ENCODE measurements at regions not wholly inside any gene's neighbourhood (a gene's known extent, or its start where the extent isn't known, plus 50 kb on each side); places are given as distances from the start of the nearest gene placed in this dataset.
"Not testable (repeated sequence)": the region's sequence is repeated elsewhere in the genome, so short reads cannot be mapped to it uniquely, and the experiment has no call there.

- H2AK5ac ChIP-seq (ENCODE audit: insufficient read length, low read length); H4K5ac ChIP-seq (ENCODE audit: insufficient read length, low read depth, low read length); H3K27ac Mint-ChIP-seq; H3K23ac ChIP-seq (ENCODE audit: insufficient read length, low read depth, low read length); H4K8ac ChIP-seq (replicated peaks; ENCODE audit: insufficient read length, low read depth, low read length); H3K27ac ChIP-seq (ENCODE audit: insufficient read length, low read depth, low read length); H3T11ph ChIP-seq (ENCODE audit: low read length); H3K27me3 Mint-ChIP-seq (ENCODE audit: low read depth); H3K23me2 ChIP-seq (ENCODE audit: insufficient read length, low read depth, low read length, poor library complexity, severe bottlenecking); H2BK20ac ChIP-seq (ENCODE audit: low read depth, low read length, poor library complexity, severe bottlenecking); H3K4me1 ChIP-seq (ENCODE audit: insufficient read depth, low read length); H3K14ac ChIP-seq (ENCODE audit: insufficient read depth, low read length); H3K9me3 ChIP-seq (ENCODE audit: control insufficient read depth, low read depth, low read length); H3K79me2 ChIP-seq (ENCODE audit: insufficient read depth, low read length); H3K9me3 Mint-ChIP-seq; H3K18ac ChIP-seq (ENCODE audit: insufficient read length, low read depth, low read length); H2BK12ac ChIP-seq (ENCODE audit: insufficient read length, low read depth, low read length); DNase-seq; H2BK120ac ChIP-seq (ENCODE audit: low read depth, low read length, poor library complexity, severe bottlenecking); H3K56ac ChIP-seq (ENCODE audit: insufficient read length, low read depth, low read length); H2BK15ac ChIP-seq (ENCODE audit: low read depth, low read length); H3K9ac ChIP-seq (ENCODE audit: extremely low read depth, insufficient read length, low read length); H3K36me3 Mint-ChIP-seq (ENCODE audit: insufficient read depth in 1 of 3, low read depth in 3 of 3); H4K20me1 ChIP-seq (ENCODE audit: control insufficient read depth, insufficient read depth, insufficient read length); H2BK5ac ChIP-seq (ENCODE audit: insufficient read length, low read length); H2AFZ ChIP-seq (ENCODE audit: low read length); H3K4me3 Mint-ChIP-seq; H4K91ac ChIP-seq (ENCODE audit: insufficient read length, low read depth, low read length); H3K4ac ChIP-seq (ENCODE audit: low read depth, low read length); H3K27me3 ChIP-seq (ENCODE audit: insufficient read depth, low read length); H3K79me1 ChIP-seq (ENCODE audit: insufficient read depth, low read depth, low read length, poor library complexity, severe bottlenecking); H3K4me2 ChIP-seq (ENCODE audit: insufficient read depth, insufficient read length, low read length); H3K4me1 Mint-ChIP-seq: not testable (repeated sequence)
Observed at GRCh38 chr10:47699854-47700253, 63.5 kb downstream of the SYT15B start.

- H3K23ac ChIP-seq (ENCODE audit: insufficient read length, low read depth, low read length); H2BK15ac ChIP-seq (ENCODE audit: low read depth, low read length); DNase-seq; H3K23me2 ChIP-seq (ENCODE audit: insufficient read length, low read depth, low read length, poor library complexity, severe bottlenecking); H4K8ac ChIP-seq (replicated peaks; ENCODE audit: insufficient read length, low read depth, low read length); H3K9me3 ChIP-seq (ENCODE audit: control insufficient read depth, low read depth, low read length); H3K27ac Mint-ChIP-seq; H3K79me1 ChIP-seq (ENCODE audit: insufficient read depth, low read depth, low read length, poor library complexity, severe bottlenecking); H2BK20ac ChIP-seq (ENCODE audit: low read depth, low read length, poor library complexity, severe bottlenecking); H3K4me1 ChIP-seq (ENCODE audit: insufficient read depth, low read length); H3K4me2 ChIP-seq (ENCODE audit: insufficient read depth, insufficient read length, low read length); H3K27ac ChIP-seq (ENCODE audit: insufficient read length, low read depth, low read length); H4K20me1 ChIP-seq (ENCODE audit: control insufficient read depth, insufficient read depth, insufficient read length); H4K91ac ChIP-seq (ENCODE audit: insufficient read length, low read depth, low read length); H3K27me3 Mint-ChIP-seq (ENCODE audit: low read depth); H3K9ac ChIP-seq (ENCODE audit: extremely low read depth, insufficient read length, low read length); H2BK12ac ChIP-seq (ENCODE audit: insufficient read length, low read depth, low read length); H2BK120ac ChIP-seq (ENCODE audit: low read depth, low read length, poor library complexity, severe bottlenecking); H2BK5ac ChIP-seq (ENCODE audit: insufficient read length, low read length); H3K9me3 Mint-ChIP-seq; H3K4ac ChIP-seq (ENCODE audit: low read depth, low read length); H3K36me3 Mint-ChIP-seq (ENCODE audit: insufficient read depth in 1 of 3, low read depth in 3 of 3); H3K14ac ChIP-seq (ENCODE audit: insufficient read depth, low read length); H3T11ph ChIP-seq (ENCODE audit: low read length); H4K5ac ChIP-seq (ENCODE audit: insufficient read length, low read depth, low read length); H3K18ac ChIP-seq (ENCODE audit: insufficient read length, low read depth, low read length); H3K4me1 Mint-ChIP-seq; H3K56ac ChIP-seq (ENCODE audit: insufficient read length, low read depth, low read length); H3K4me3 Mint-ChIP-seq; H2AK5ac ChIP-seq (ENCODE audit: insufficient read length, low read length); H2AFZ ChIP-seq (ENCODE audit: low read length); H3K79me2 ChIP-seq (ENCODE audit: insufficient read depth, low read length); H3K27me3 ChIP-seq (ENCODE audit: insufficient read depth, low read length): not testable (repeated sequence)
- no CpG with 5 or more reads among the region's 1 CpG for WGBS (ENCODE audit: extremely low coverage, insufficient read length, low lambda C conversion rate)
Observed at GRCh38 chr10:47696170-47696569, 67.2 kb downstream of the SYT15B start.

- H3K56ac ChIP-seq (ENCODE audit: insufficient read length, low read depth, low read length); H3K36me3 Mint-ChIP-seq (ENCODE audit: insufficient read depth in 1 of 3, low read depth in 3 of 3); H3K27ac ChIP-seq (ENCODE audit: insufficient read length, low read depth, low read length); H3K18ac ChIP-seq (ENCODE audit: insufficient read length, low read depth, low read length); H3K4me1 ChIP-seq (ENCODE audit: insufficient read depth, low read length); H3K27me3 Mint-ChIP-seq (ENCODE audit: low read depth); H3K23ac ChIP-seq (ENCODE audit: insufficient read length, low read depth, low read length); H2AK5ac ChIP-seq (ENCODE audit: insufficient read length, low read length); H3K4me1 Mint-ChIP-seq; H2BK120ac ChIP-seq (ENCODE audit: low read depth, low read length, poor library complexity, severe bottlenecking); H3K9me3 Mint-ChIP-seq; H2BK5ac ChIP-seq (ENCODE audit: insufficient read length, low read length); H3T11ph ChIP-seq (ENCODE audit: low read length); H4K5ac ChIP-seq (ENCODE audit: insufficient read length, low read depth, low read length); H3K23me2 ChIP-seq (ENCODE audit: insufficient read length, low read depth, low read length, poor library complexity, severe bottlenecking); H3K4me2 ChIP-seq (ENCODE audit: insufficient read depth, insufficient read length, low read length); H3K9ac ChIP-seq (ENCODE audit: extremely low read depth, insufficient read length, low read length); H3K14ac ChIP-seq (ENCODE audit: insufficient read depth, low read length); H3K27ac Mint-ChIP-seq; H3K27me3 ChIP-seq (ENCODE audit: insufficient read depth, low read length); H4K8ac ChIP-seq (replicated peaks; ENCODE audit: insufficient read length, low read depth, low read length); H3K79me2 ChIP-seq (ENCODE audit: insufficient read depth, low read length); H4K20me1 ChIP-seq (ENCODE audit: control insufficient read depth, insufficient read depth, insufficient read length); H3K9me3 ChIP-seq (ENCODE audit: control insufficient read depth, low read depth, low read length); H3K4me3 Mint-ChIP-seq; H2AFZ ChIP-seq (ENCODE audit: low read length); H3K4ac ChIP-seq (ENCODE audit: low read depth, low read length); H2BK20ac ChIP-seq (ENCODE audit: low read depth, low read length, poor library complexity, severe bottlenecking); H3K79me1 ChIP-seq (ENCODE audit: insufficient read depth, low read depth, low read length, poor library complexity, severe bottlenecking); DNase-seq; H2BK12ac ChIP-seq (ENCODE audit: insufficient read length, low read depth, low read length); H4K91ac ChIP-seq (ENCODE audit: insufficient read length, low read depth, low read length); H2BK15ac ChIP-seq (ENCODE audit: low read depth, low read length): not testable (repeated sequence)
- WGBS (ENCODE audit: extremely low coverage, insufficient read length, low lambda C conversion rate), result no CpG with 5 or more reads among the region's 3 CpGs
Observed at GRCh38 chr10:47695149-47695548, 68.2 kb downstream of the SYT15B start.

Measured in H9 (cell line).